Breast epithelium (tissue), 4 donors: ENCODE measurements at regions not wholly inside any gene's neighbourhood (a gene's known extent, or its start where the extent isn't known, plus 50 kb on each side); places are given as distances from the start of the nearest gene placed in this dataset.

Source experiments
- DNase-seq, 2 donors: peaks; one replicate each; pipeline ENCODE4 v3.0.0-alpha.2; 2019; ENCODE audit warnings: low spot score in 2 of 2
- H3K27ac ChIP-seq, 2 donors: fragments of 200-600 bp; sonication (generic) in 1 of 2; one replicate each; pipeline ENCODE4 v1.5.1; 2016 to 2019; ENCODE audit warnings: mild to moderate bottlenecking in 1 of 2
- H3K27me3 ChIP-seq, 2 donors: fragments of 200-600 bp; sonication (generic) in 1 of 2; one replicate each; pipeline versions ENCODE4 v1.5.1 to v1.6.0; 2017 to 2019; ENCODE audit warnings: control low read depth in 1 of 2, mild to moderate bottlenecking in 1 of 2
- H3K36me3 ChIP-seq: fragments of 200-600 bp; one replicate; pipeline ENCODE4 v1.5.1; 2019
- H3K4me1 ChIP-seq, 2 donors: fragments of 200-600 bp; sonication (generic); one replicate each; pipeline ENCODE4 v1.5.1; 2016 to 2019; ENCODE audit warnings: control low read depth in 1 of 2
- H3K4me3 ChIP-seq, 3 donors: fragments of 200-600 bp; sonication (generic); 1 replicate in 2 of 3; 2 replicates in 1 of 3; pipeline ENCODE4 v1.5.1; 2016 to 2019; ENCODE audit warnings: mild to moderate bottlenecking in 3 of 3, moderate library complexity in 2 of 3
- H3K9me3 ChIP-seq, 2 donors: fragments of 200-600 bp; sonication (generic) in 1 of 2; one replicate each; pipeline ENCODE4 v1.5.1; 2016 to 2019; ENCODE audit warnings: control low read depth in 1 of 2
- CTCF ChIP-seq, 3 donors: fragments of 450-650 bp; IDR thresholded peaks; one replicate each; pipeline ENCODE4 v1.5.1; 2016 to 2017; ENCODE audit warnings: antibody characterized with exemption in 3 of 3, mild to moderate bottlenecking in 3 of 3, moderate library complexity in 3 of 3
- POLR2A ChIP-seq: fragments of 450-650 bp; IDR thresholded peaks from one replicate; pipeline ENCODE4 v1.6.1; 2016; ENCODE audit warnings: antibody characterized with exemption, mild to moderate bottlenecking, moderate library complexity
- POLR2AphosphoS5 ChIP-seq, 3 donors: sonication (generic); formaldehyde crosslinking; IDR thresholded peaks; one replicate each; pipeline ENCODE4 v1.6.1; 2017; ENCODE audit warnings: antibody characterized with exemption in 3 of 3
- intact Hi-C: fragments of 100-400 bp; cut with DNase I; formaldehyde crosslinking; loops from one replicate; pipeline ENCODE4 v1.15.1; 2023; ENCODE audit warnings: low total_unique reads

GRCh38 chr2:123732563-123732962 lies 292.5 kb upstream of the CNTNAP5 start:
- H3K36me3 ChIP-seq: no peaks in the 10 kb centered on the region
- H3K9me3 ChIP-seq: no peaks in the 10 kb centered on the region
- H3K27me3 ChIP-seq: no peaks in the 10 kb centered on the region
- H3K4me1 ChIP-seq: no peaks in the 10 kb centered on the region
- H3K27ac ChIP-seq: no peak overlapping the region
- no peak overlapping the region for H3K4me3 ChIP-seq
- DNase-seq: no peak
- TF ChIP-seq POLR2A (no peak), CTCF (IDR thresholded peaks at IDR 0.05) (no peak), POLR2AphosphoS5 (IDR thresholded peaks at IDR 0.05) (no peak)
- intact Hi-C loops: no loop called here

GRCh38 chr2:123737371-123737770 lies 287.7 kb upstream of the CNTNAP5 start:
- no peak for TF ChIP-seq POLR2A
- no peak for TF ChIP-seq CTCF (IDR thresholded peaks at IDR 0.05)
- TF ChIP-seq POLR2AphosphoS5 (IDR thresholded peaks at IDR 0.05): no peak
- Histone ChIP-seq H3K9me3 (no peaks in the 10 kb centered on the region), H3K4me3 (no peak overlapping the region), H3K27ac (no peak overlapping the region), H3K27me3 (no peaks in the 10 kb centered on the region), H3K36me3 (no peaks in the 10 kb centered on the region), H3K4me1 (no peaks in the 10 kb centered on the region)
- DNase-seq: no peak
- intact Hi-C loops: loop anchor here (5.0 kb wide), 1 partner anchor 1455 kb away; no protein-coding TSS in a partner anchor

- intact Hi-C loops: loop anchor here (5.0 kb wide), 1 partner anchor 1454 kb away; no protein-coding TSS in a partner anchor
- H3K4me1 ChIP-seq: no peaks in the 10 kb centered on the region
- TF ChIP-seq POLR2AphosphoS5 (IDR thresholded peaks at IDR 0.05) (no peak), POLR2A (no peak), CTCF (IDR thresholded peaks at IDR 0.05) (no peak)
These were observed 286.4 kb upstream of the CNTNAP5 start for GRCh38 chr2:123738643-123739042.

GRCh38 chr2:123746006-123746405 lies 279.1 kb upstream of the CNTNAP5 start:
- Histone ChIP-seq H3K4me1 (no peaks in the 10 kb centered on the region), H3K27ac (no peak overlapping the region), H3K9me3 (no peaks in the 10 kb centered on the region), H3K27me3 (no peaks in the 10 kb centered on the region), H3K36me3 (no peaks in the 10 kb centered on the region), H3K4me3 (no peak overlapping the region)
- DNase-seq: no peak
- TF ChIP-seq CTCF (IDR thresholded peaks at IDR 0.05) (no peak), POLR2A (no peak), POLR2AphosphoS5 (IDR thresholded peaks at IDR 0.05) (no peak)
- intact Hi-C loops: no loop called here

More at GRCh38 chr2:123738643-123739042, 286.4 kb upstream of the CNTNAP5 start:
- no peak overlapping the region for H3K4me3 ChIP-seq
- H3K36me3 ChIP-seq: no peaks in the 10 kb centered on the region
- H3K9me3 ChIP-seq: no peaks in the 10 kb centered on the region
- H3K27ac ChIP-seq: no peak overlapping the region
- H3K27me3 ChIP-seq: no peaks in the 10 kb centered on the region
- DNase-seq: no peak

- no peaks in the 10 kb centered on the region for H3K4me1 ChIP-seq
- no peak for DNase-seq
- intact Hi-C loops: no loop called here
- no peak overlapping the region for H3K27ac ChIP-seq
- TF ChIP-seq POLR2AphosphoS5 (IDR thresholded peaks at IDR 0.05) (no peak), POLR2A (no peak), CTCF (IDR thresholded peaks at IDR 0.05) (no peak)
- no peaks in the 10 kb centered on the region for H3K36me3 ChIP-seq
- no peak overlapping the region for H3K4me3 ChIP-seq
- no peaks in the 10 kb centered on the region for H3K9me3 ChIP-seq
- H3K27me3 ChIP-seq: no peaks in the 10 kb centered on the region
These were observed 277.8 kb upstream of the CNTNAP5 start for GRCh38 chr2:123747326-123747725.
